Nephron (organoid): ENCODE measurements at regions not wholly inside any gene's neighbourhood (a gene's known extent, or its start where the extent isn't known, plus 50 kb on each side); places are given as distances from the start of the nearest gene placed in this dataset.

Experiments used
- H3K27ac Mint-ChIP-seq, 3 experiments: 2 replicates each; pipeline ENCODE4 v1.8.0; 2020; ENCODE audit warnings: mixed read lengths in 3 of 3, mild to moderate bottlenecking in 2 of 3, moderate library complexity in 1 of 3
- H3K27me3 Mint-ChIP-seq: 2 replicates; pipeline ENCODE4 v1.8.0; 2021; ENCODE audit warnings: low read depth, mild to moderate bottlenecking, moderate library complexity, mixed read lengths
- H3K36me3 Mint-ChIP-seq: 2 replicates; pipeline ENCODE4 v1.8.0; 2020; ENCODE audit warnings: low read depth, mixed read lengths
- H3K4me1 Mint-ChIP-seq: 2 replicates; pipeline ENCODE4 v1.8.0; 2020; ENCODE audit warnings: mixed read lengths
- H3K4me3 Mint-ChIP-seq, 3 experiments: 2 replicates each; pipeline ENCODE4 v1.8.0; 2020; ENCODE audit warnings: mild to moderate bottlenecking in 3 of 3, mixed read lengths in 3 of 3, moderate library complexity in 2 of 3
- H3K9me3 Mint-ChIP-seq: 2 replicates; pipeline ENCODE4 v1.8.0; 2020; ENCODE audit warnings: mixed read lengths
- TF ChIP-seq, protein P1 (sequence below), 3 experiments: fragments of 200-600 bp; sonication (generic); IDR thresholded peaks; one replicate each; pipeline ENCODE4 v1.5.0; 2021; ENCODE audit warnings: antibody characterized with exemption in 3 of 3; ENCODE audit not compliant: unreplicated experiment in 3 of 3

- Mint-ChIP-seq H3K9me3 (peaks cover 15% of the 10 kb centered on the region), H3K4me3 (no peak overlapping the region)
These were observed 256.5 kb downstream of the TENT5A start for GRCh38 chr6:81495999-81496398.

DNA sequence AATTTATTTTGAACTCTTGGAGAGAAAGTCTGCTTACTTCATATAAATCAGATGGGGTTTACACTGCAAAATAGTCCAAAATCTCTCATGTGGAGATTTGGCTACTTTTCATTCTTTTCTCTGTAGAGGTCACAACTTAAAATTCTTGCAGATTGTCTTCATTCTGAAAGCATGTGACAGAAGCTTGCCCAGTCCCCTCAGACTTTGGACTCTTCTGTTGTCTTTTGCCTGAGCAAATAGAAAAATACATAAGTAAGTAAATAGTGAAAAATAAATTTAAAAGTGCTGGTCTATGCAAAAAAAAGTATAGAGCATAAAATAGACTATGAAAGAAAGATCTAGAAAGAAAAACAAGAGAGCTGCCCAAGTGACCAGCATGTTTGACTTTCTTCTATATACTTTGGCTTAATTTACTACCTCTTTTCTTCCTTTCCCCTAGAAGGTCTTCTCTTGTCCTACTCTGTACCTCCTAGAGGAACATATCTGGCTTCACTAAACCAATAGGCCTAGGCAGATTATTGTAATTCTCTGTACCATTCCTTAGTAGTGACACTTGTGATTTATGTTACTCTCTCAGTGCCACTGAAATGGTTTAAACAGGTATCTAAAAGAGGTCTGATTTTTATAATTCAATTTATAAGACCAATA is 260.9 kb downstream of the TENT5A start:
- TF ChIP-seq, protein P1, sequence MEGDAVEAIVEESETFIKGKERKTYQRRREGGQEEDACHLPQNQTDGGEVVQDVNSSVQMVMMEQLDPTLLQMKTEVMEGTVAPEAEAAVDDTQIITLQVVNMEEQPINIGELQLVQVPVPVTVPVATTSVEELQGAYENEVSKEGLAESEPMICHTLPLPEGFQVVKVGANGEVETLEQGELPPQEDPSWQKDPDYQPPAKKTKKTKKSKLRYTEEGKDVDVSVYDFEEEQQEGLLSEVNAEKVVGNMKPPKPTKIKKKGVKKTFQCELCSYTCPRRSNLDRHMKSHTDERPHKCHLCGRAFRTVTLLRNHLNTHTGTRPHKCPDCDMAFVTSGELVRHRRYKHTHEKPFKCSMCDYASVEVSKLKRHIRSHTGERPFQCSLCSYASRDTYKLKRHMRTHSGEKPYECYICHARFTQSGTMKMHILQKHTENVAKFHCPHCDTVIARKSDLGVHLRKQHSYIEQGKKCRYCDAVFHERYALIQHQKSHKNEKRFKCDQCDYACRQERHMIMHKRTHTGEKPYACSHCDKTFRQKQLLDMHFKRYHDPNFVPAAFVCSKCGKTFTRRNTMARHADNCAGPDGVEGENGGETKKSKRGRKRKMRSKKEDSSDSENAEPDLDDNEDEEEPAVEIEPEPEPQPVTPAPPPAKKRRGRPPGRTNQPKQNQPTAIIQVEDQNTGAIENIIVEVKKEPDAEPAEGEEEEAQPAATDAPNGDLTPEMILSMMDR (IDR thresholded peaks at IDR 0.05; ENCODE audit: unreplicated experiment in 3 of 3): no peak
- H3K4me3 Mint-ChIP-seq: no peak overlapping the region
- no peaks in the 10 kb centered on the region for H3K9me3 Mint-ChIP-seq
- H3K36me3 Mint-ChIP-seq: no peaks in the 10 kb centered on the region
- no peaks in the 10 kb centered on the region for H3K27me3 Mint-ChIP-seq
- H3K27ac Mint-ChIP-seq: no peak overlapping the region
- no peaks in the 10 kb centered on the region for H3K4me1 Mint-ChIP-seq

More at GRCh38 chr6:81495999-81496398, 256.5 kb downstream of the TENT5A start:
- H3K27me3 Mint-ChIP-seq: no peaks in the 10 kb centered on the region
- no peak overlapping the region for H3K27ac Mint-ChIP-seq
- TF ChIP-seq, protein P1 (IDR thresholded peaks at IDR 0.05; ENCODE audit: unreplicated experiment in 3 of 3): no peak
- H3K4me1 Mint-ChIP-seq: no peaks in the 10 kb centered on the region
- no peaks in the 10 kb centered on the region for H3K36me3 Mint-ChIP-seq

DNA sequence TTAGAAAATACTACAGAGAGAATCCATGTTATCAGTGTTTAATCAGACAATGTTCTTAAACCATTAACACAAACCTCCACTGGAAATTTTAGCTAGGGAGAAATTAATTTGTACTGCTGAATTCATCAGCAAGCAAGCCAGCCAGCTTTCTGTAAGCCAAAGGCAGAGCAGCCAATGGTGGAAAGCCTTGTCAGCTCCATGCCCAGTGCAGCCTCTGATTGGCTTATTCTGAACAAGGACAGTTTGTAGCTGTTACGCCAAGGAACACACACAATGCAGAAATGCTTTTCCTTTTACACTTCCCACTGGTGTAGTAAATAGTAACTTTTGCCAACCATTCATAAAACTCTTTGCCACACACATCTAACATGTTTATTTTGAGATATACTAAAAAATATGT is 265.0 kb downstream of the TENT5A start:
- Mint-ChIP-seq H3K27me3 (no peaks in the 10 kb centered on the region), H3K4me1 (peaks cover 10% of the 10 kb centered on the region), H3K9me3 (no peaks in the 10 kb centered on the region), H3K4me3 (no peak overlapping the region), H3K36me3 (no peaks in the 10 kb centered on the region), H3K27ac (no peak overlapping the region)
- TF ChIP-seq, protein P1 (IDR thresholded peaks at IDR 0.05; ENCODE audit: unreplicated experiment in 3 of 3): no peak

GRCh38 chr6:81486234-81486633 is 266.2 kb downstream of the TENT5A start:
- Mint-ChIP-seq H3K27ac (no peak overlapping the region), H3K36me3 (no peaks in the 10 kb centered on the region), H3K4me3 (no peak overlapping the region), H3K27me3 (no peaks in the 10 kb centered on the region), H3K4me1 (peaks cover 10% of the 10 kb centered on the region), H3K9me3 (no peaks in the 10 kb centered on the region)
- TF ChIP-seq, protein P1 (IDR thresholded peaks at IDR 0.05; ENCODE audit: unreplicated experiment in 3 of 3): no peak

- TF ChIP-seq, protein P1 (IDR thresholded peaks at IDR 0.05; ENCODE audit: unreplicated experiment in 3 of 3): no peak
- Mint-ChIP-seq H3K4me3 (no peak overlapping the region), H3K4me1 (peaks cover 10% of the 10 kb centered on the region), H3K27me3 (no peaks in the 10 kb centered on the region), H3K27ac (no peak overlapping the region), H3K9me3 (no peaks in the 10 kb centered on the region), H3K36me3 (no peaks in the 10 kb centered on the region)
These were observed 267.1 kb downstream of the TENT5A start for GRCh38 chr6:81485395-81485794.

- H3K36me3 Mint-ChIP-seq: no peaks in the 10 kb centered on the region
- TF ChIP-seq, protein P1 (IDR thresholded peaks at IDR 0.05; ENCODE audit: unreplicated experiment in 3 of 3): no peak
These were observed 268.2 kb downstream of the TENT5A start for GRCh38 chr6:81484251-81484650.

More at GRCh38 chr6:81484251-81484650, 268.2 kb downstream of the TENT5A start:
- H3K4me1 Mint-ChIP-seq: peaks cover 10% of the 10 kb centered on the region
- H3K9me3 Mint-ChIP-seq: no peaks in the 10 kb centered on the region
- no peak overlapping the region for H3K4me3 Mint-ChIP-seq
- H3K27me3 Mint-ChIP-seq: no peaks in the 10 kb centered on the region
- H3K27ac Mint-ChIP-seq: no peak overlapping the region
